ENCODE measurements at regions not wholly inside any gene's neighbourhood (a gene's known extent, or its start where the extent isn't known, plus 50 kb on each side); places are given as distances from the start of the nearest gene placed in this dataset.
"Not testable (repeated sequence)": the region's sequence is repeated elsewhere in the genome, so short reads cannot be mapped to it uniquely, and the experiment has no call there.

- no peak for DNase-seq (ENCODE audit: low spot score)
- no peak for TF ChIP-seq CTCF (IDR thresholded peaks at IDR 0.05; ENCODE audit: borderline replicate concordance, control extremely low read depth, extremely low read depth, insufficient read depth, missing control alignments)
- in situ Hi-C loops (cut with MboI; ENCODE audit: low sequenced_read_pairs, unreplicated experiment) = no loop called here
Observed at GRCh38 chr2:199057936-199058335, 399.8 kb downstream of the SATB2 start.

- no peak for DNase-seq (ENCODE audit: low spot score)
- no peak for TF ChIP-seq CTCF (IDR thresholded peaks at IDR 0.05; ENCODE audit: borderline replicate concordance, control extremely low read depth, extremely low read depth, insufficient read depth, missing control alignments)
- in situ Hi-C loops (cut with MboI; ENCODE audit: low sequenced_read_pairs, unreplicated experiment) = no loop called here
Observed at GRCh38 chr2:199055336-199055735, 402.4 kb downstream of the SATB2 start.

- no peak for TF ChIP-seq CTCF (IDR thresholded peaks at IDR 0.05; ENCODE audit: borderline replicate concordance, control extremely low read depth, extremely low read depth, insufficient read depth, missing control alignments)
- DNase-seq (ENCODE audit: low spot score) = no peak
- in situ Hi-C loops (cut with MboI; ENCODE audit: low sequenced_read_pairs, unreplicated experiment) = no loop called here
Observed at GRCh38 chr2:199042660-199043379, 414.9 kb downstream of the SATB2 start.

- in situ Hi-C loops (cut with MboI; ENCODE audit: low sequenced_read_pairs, unreplicated experiment) = no loop called here
- DNase-seq (ENCODE audit: low spot score) = no peak
- no peak for TF ChIP-seq CTCF (IDR thresholded peaks at IDR 0.05; ENCODE audit: borderline replicate concordance, control extremely low read depth, extremely low read depth, insufficient read depth, missing control alignments)
Observed at GRCh38 chr2:199040522-199040921, 417.2 kb downstream of the SATB2 start.

GRCh38 chr2:199033761-199034160, 424.0 kb downstream of the SATB2 start:
- in situ Hi-C loops (cut with MboI; ENCODE audit: low sequenced_read_pairs, unreplicated experiment); DNase-seq (ENCODE audit: low spot score): not testable (repeated sequence)

- DNase-seq (ENCODE audit: low spot score) = no peak
- in situ Hi-C loops (cut with MboI; ENCODE audit: low sequenced_read_pairs, unreplicated experiment) = no loop called here
- no peak for TF ChIP-seq CTCF (IDR thresholded peaks at IDR 0.05; ENCODE audit: borderline replicate concordance, control extremely low read depth, extremely low read depth, insufficient read depth, missing control alignments)
Observed at GRCh38 chr2:199025146-199025545, 432.6 kb downstream of the SATB2 start.

- DNase-seq (ENCODE audit: low spot score) = no peak
- TF ChIP-seq CTCF (IDR thresholded peaks at IDR 0.05; ENCODE audit: borderline replicate concordance, control extremely low read depth, extremely low read depth, insufficient read depth, missing control alignments) = no peak
- in situ Hi-C loops (cut with MboI; ENCODE audit: low sequenced_read_pairs, unreplicated experiment) = no loop called here
Observed at GRCh38 chr2:199024224-199024623, 433.5 kb downstream of the SATB2 start.
